ENCODE measurements at regions not wholly inside any gene's neighbourhood (a gene's known extent, or its start where the extent isn't known, plus 50 kb on each side); places are given as distances from the start of the nearest gene placed in this dataset.

GRCh38 chr15:31214158-31214863 lies 112.3 kb upstream of the KLF13 start:
- H3K4me3 ChIP-seq = no peak overlapping the region
- intact Hi-C loops (cut with DNase I) = loop anchor here (10.0 kb wide), 2 partner anchors 60 to 110 kb away; partner anchors contain the start of gene KLF13 (in 1 of the 2)
- peak overlapping the region in 2 of 3 donors; percentile 88 to 96 for H3K27ac ChIP-seq
- 20% methylated on average over 1 of the region's 8 CpGs for WGBS (ENCODE audit: insufficient coverage, low coverage, low lambda C conversion rate, missing lambda C conversion rate)
- H3K4me1 ChIP-seq = peaks cover 0 to 22% (median 6%) of the 10 kb centered on the region in 4 donors
- peak in 3 of 4 donors; percentile 7 to 26 (median 15) for TF ChIP-seq CTCF (IDR thresholded peaks at IDR 0.05)
- no peak for TF ChIP-seq POLR2A (IDR thresholded peaks at IDR 0.05)
- H3K36me3 ChIP-seq = no peaks in the 10 kb centered on the region
- DNase-seq (peak in 1 of 3 donors; percentile 50), ATAC-seq (peak in 2 of 4 donors; percentile 3 to 7)
- no peaks in the 10 kb centered on the region for H3K27me3 ChIP-seq
- H3K9me3 ChIP-seq = peaks cover 0 to 4% (median 0%) of the 10 kb centered on the region in 4 donors

DNA sequence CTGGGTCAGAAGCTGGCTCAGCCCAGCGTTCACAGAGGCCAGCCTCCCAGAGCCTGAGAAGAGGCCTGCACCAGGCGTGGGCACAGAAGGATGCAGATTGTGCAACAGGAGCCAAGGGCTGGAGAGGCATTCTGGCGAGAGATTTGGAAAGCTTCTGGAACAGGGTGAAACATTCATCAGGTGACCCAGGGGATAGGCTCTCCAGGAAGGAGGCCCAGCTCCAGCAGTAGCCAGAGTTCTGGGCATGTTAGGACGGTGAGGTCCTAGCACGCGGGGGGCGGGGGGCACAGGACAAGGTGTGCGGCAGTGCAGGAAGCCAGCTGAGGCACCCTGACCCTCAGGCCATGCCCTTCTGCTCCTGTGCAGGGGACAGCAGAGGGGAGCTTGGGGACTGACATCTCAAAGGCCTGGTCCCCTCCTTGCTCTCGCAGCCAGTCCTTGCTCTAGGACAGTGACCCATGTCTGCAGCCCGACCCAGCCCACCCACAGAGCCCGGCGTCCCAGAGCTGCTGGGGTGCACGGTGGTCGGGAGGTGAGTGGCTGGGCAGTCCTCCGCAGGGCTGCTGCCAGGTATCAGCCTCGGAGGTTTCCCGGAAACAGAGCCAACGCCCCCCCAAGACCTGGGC lies 111.7 kb upstream of the KLF13 start:
- Histone ChIP-seq H3K27ac (peak overlapping the region; percentile 88 to 96 (median 96)), H3K9me3 (peaks cover 0 to 4% (median 0%) of the 10 kb centered on the region in 4 donors), H3K4me1 (peaks cover 0 to 22% (median 6%) of the 10 kb centered on the region in 4 donors), H3K4me3 (peak overlapping the region; percentile 70 to 76 (median 72)), H3K36me3 (no peaks in the 10 kb centered on the region), H3K27me3 (no peaks in the 10 kb centered on the region)
- intact Hi-C loops (cut with DNase I) = loop anchor here (10.0 kb wide), 2 partner anchors 60 to 110 kb away; partner anchors contain the start of gene KLF13 (in 1 of the 2)
- TF ChIP-seq POLR2A (IDR thresholded peaks at IDR 0.05) (peak; percentile 67), CTCF (IDR thresholded peaks at IDR 0.05) (no peak)
- WGBS (ENCODE audit: insufficient coverage, low coverage, low lambda C conversion rate, missing lambda C conversion rate) = 19% methylated on average over 4 of the region's 18 CpGs
- DNase-seq (peak; percentile 74 to 93 (median 86)), ATAC-seq (peak; percentile 57 to 71 (median 64))

GRCh38 chr15:31215490-31216214 lies 111.0 kb upstream of the KLF13 start:
- peak overlapping the region; percentile 70 to 76 (median 72) for H3K4me3 ChIP-seq
- H3K27ac ChIP-seq = peak overlapping the region; percentile 88 to 96 (median 96)
- H3K27me3 ChIP-seq = no peaks in the 10 kb centered on the region
- peak; percentile 92 to 93 (median 92) for DNase-seq
- peak; percentile 76 to 83 (median 81) for ATAC-seq
- intact Hi-C loops (cut with DNase I) = loop anchor here (10.0 kb wide), 2 partner anchors 59 to 109 kb away; partner anchors contain the start of gene KLF13 (in 1 of the 2)
- TF ChIP-seq POLR2A (IDR thresholded peaks at IDR 0.05) (peak; percentile 68), CTCF (IDR thresholded peaks at IDR 0.05) (peak; percentile 83 to 94 (median 90))
- peaks cover 0 to 22% (median 6%) of the 10 kb centered on the region in 4 donors for H3K4me1 ChIP-seq
- WGBS (ENCODE audit: insufficient coverage, low coverage, low lambda C conversion rate, missing lambda C conversion rate) = 2% methylated on average over 17 of the region's 75 CpGs
- peaks cover 0 to 4% (median 0%) of the 10 kb centered on the region in 4 donors for H3K9me3 ChIP-seq
- H3K36me3 ChIP-seq = no peaks in the 10 kb centered on the region

GRCh38 chr15:31216215-31216911 lies 110.3 kb upstream of the KLF13 start:
- Histone ChIP-seq H3K4me3 (peak overlapping the region; percentile 70 to 76 (median 72)), H3K27me3 (no peaks in the 10 kb centered on the region), H3K4me1 (peaks cover 0 to 22% (median 6%) of the 10 kb centered on the region in 4 donors), H3K36me3 (no peaks in the 10 kb centered on the region), H3K9me3 (no peaks in the 10 kb centered on the region), H3K27ac (peak overlapping the region; percentile 88 to 96 (median 96))
- TF ChIP-seq CTCF (IDR thresholded peaks at IDR 0.05) (no peak), POLR2A (IDR thresholded peaks at IDR 0.05) (peak; percentile 85)
- DNase-seq (peak; percentile 93 to 98 (median 96)), ATAC-seq (peak; percentile 73 to 87 (median 80))
- intact Hi-C loops (cut with DNase I) = loop anchor here (10.0 kb wide), 2 partner anchors 58 to 108 kb away; partner anchors contain the start of gene KLF13 (in 1 of the 2)
- 3% methylated on average over 17 of the region's 30 CpGs for WGBS (ENCODE audit: insufficient coverage, low coverage, low lambda C conversion rate, missing lambda C conversion rate)

Data from right lobe of liver (tissue), 6 donors.